ENCODE measurements at regions not wholly inside any gene's neighbourhood (a gene's known extent, or its start where the extent isn't known, plus 50 kb on each side); places are given as distances from the start of the nearest gene placed in this dataset.
A peak's percentile ranks its signal among the peaks of the same experiment; 100 is the strongest.
"Not testable (repeated sequence)": the region's sequence is repeated elsewhere in the genome, so short reads cannot be mapped to it uniquely, and the experiment has no call there.

- FAIRE-seq (no peak), DNase-seq (ENCODE audit: low spot score) (no peak)
Observed at GRCh38 chr12:65725376-65725775, 98.9 kb upstream of the HMGA2 start.

DNA sequence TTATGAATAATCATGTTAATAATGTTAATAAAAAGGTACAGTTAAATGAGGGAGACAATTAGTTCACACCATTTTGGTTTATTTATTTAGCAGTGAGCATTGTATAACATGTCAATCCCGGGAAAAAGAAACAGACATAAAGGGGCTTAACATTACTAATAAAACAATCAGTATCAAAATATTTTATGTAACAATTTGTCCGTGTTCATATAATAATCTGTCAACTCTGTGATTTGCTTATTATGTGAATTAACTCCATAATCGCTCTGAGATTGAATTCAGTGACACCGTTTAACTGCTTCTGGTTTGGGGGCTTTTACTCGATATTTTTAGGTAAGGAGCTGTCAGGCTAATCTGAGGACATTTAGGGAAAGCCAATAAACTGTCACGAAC, 95.8 kb upstream of the HMGA2 start:
- DNase-seq (ENCODE audit: low spot score) = no peak
- no peak for FAIRE-seq

DNA sequence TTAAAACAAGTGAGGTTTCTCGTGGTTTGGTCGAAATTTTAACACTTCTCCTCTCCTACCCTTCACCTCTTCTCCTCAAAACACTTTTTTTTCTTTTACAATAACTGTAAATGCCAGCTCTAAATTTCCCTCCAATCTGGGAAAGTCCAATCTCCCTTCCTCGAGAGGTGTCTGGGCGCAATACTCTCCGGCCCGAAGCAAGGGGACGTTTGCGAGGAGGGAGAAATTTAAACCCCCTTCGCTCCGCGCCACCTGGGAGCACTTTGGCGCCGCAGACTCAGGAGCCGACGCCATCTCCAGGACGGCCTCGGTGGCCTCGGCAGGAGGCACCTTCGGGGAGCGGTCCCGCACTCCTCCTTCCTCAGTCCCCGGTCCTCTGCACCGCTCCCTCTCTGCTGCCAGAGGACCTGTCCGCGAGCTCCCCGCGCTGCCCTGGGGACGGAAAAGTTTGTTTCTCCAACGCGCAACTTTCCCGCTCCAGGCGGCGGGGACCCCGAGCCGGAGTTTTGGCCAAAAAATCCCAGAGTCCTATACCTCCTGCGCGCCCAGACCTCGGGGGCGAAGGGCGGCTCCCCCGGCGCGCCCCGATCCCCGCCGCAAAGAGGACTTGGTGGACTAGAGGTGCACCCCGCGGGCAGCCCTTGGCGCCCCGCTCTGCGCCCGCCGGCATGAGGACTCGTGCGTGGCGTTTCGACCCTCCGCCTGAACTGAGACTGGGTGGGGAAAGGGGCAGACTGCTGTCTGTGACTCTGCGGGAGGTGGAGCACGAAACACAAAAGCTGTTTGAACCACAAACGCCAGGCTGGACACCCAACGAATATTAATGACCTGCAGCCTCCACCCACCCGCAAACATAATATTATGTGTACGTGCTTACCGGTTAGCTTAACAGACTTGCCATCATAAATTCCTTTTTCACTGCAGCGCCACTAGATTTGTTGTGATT, 95.2 kb upstream of the HMGA2 start:
- DNase-seq (ENCODE audit: low spot score) (no peak), FAIRE-seq (no peak)

DNA sequence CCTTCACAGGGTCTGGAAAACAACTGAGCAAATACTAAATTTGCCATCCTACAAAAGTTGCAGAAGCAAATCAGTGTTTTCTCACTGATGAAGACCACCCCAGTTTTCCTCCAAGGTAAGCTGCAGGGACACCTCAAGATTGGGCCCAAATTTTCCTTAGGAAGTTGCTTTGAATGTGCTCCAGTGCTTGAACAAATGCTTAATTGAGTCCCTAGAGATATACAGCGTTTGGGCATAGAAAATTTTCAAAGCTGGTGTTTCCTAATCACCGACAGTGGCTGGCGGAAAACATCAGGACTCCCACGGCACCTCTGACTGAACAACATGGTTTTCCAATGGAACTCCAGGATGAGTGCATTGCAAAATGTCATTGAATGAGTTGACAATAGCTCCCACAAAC, 92.5 kb upstream of the HMGA2 start:
- FAIRE-seq (no peak), DNase-seq (ENCODE audit: low spot score) (no peak)

- not testable (repeated sequence) for FAIRE-seq; DNase-seq (ENCODE audit: low spot score)
Observed at GRCh38 chr12:65733643-65734042, 90.6 kb upstream of the HMGA2 start.

- DNase-seq (ENCODE audit: low spot score) (no peak), FAIRE-seq (no peak)
Observed at GRCh38 chr12:65734226-65734625, 90.1 kb upstream of the HMGA2 start.

DNA sequence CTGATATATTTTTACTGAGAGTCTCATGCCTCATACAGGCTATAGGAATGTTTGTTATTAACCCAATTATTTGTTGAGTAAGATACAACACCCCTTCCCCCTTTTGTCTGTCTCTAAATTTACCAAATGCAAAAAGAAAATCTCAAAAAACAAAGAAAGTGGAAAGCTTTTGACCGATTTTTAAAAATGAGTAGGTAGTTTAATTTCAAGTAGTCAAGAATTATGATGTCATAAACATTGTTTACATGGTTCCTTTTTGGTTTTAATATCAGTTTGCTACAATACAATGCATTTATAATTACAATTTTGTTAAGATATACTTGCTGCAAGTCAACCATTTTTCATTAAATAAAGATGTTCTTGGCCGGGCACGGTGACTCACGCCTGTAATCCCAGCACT, 84.7 kb upstream of the HMGA2 start:
- FAIRE-seq = no peak
- no peak for DNase-seq (ENCODE audit: low spot score)

DNA sequence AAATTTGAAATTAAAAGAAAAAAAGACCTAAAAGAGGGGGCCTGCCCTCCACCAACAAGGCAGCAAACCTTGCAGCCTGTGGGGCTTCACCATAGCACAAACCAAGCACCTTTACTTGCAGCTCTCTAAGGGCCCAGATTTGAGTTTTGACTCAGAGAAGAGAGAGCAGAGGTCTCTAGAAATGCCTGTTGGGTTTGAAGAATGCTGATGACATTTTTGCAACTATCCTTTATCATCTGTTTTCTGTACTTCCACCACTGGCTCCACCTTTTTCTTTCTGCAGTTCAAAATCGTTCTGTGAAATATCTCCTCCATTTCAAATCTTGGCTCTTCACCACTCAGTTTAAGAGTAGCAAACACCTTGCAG, 83.8 kb upstream of the HMGA2 start:
- FAIRE-seq = no peak
- DNase-seq (ENCODE audit: low spot score) = no peak

DNA sequence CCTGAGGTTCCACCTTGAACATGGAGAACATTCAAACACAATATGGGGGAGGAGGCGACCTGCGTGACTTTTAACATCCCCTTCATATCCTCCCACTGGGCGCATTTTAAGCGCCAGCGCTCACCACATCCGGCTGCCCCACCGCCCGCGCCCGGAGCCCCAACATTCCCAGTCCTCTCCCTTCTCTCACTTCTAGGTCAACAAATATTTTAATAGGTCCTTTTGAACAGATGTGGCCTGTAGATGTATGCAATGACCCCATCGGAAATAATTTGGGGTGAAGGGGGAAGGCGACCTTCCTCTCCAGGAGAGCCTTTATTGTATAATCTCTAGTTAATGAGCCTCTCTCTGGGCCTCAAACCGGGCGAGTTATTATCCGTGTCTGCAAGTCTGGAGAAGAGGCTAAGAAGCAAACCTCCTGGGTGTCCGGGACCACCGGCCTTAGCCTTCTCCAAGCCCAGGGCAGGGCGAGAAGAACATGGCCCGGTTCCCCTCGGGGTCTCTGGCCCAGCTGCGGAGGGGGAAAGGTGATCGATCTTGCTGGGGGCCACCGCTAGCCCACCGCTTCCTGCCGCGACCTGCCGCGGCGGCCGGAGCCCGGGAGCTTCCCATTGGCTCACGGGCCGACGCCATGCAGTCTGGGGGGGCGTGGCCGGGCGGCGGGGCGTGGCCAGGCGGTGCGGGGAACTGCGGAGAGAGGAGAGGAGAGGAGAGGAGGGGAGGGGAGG, 83.2 kb upstream of the HMGA2 start:
- peak; percentile 35 for DNase-seq (ENCODE audit: low spot score)
- FAIRE-seq = no peak

DNA sequence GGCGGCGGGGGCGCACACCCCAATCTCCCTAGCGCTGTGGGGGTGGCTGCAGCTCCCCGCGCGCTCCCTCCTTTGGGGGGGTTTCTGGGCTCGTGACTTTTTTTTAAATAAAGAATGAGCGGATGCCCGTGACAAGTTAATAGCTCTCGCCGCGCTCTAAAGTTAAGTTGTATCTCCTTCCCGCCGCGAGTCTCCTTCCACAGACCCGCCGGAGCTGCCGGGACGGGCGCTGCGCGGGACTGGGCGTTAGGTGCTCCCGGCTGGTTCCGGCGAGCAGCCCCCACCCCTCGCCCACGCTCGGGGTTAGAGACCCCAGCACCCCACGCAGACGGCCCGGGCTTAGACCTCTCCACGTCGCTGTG, 82.6 kb upstream of the HMGA2 start:
- FAIRE-seq (no peak), DNase-seq (ENCODE audit: low spot score) (no peak)

GRCh38 chr12:65742018-65743010, 82.0 kb upstream of the HMGA2 start:
- FAIRE-seq (no peak), DNase-seq (ENCODE audit: low spot score) (no peak)

DNA sequence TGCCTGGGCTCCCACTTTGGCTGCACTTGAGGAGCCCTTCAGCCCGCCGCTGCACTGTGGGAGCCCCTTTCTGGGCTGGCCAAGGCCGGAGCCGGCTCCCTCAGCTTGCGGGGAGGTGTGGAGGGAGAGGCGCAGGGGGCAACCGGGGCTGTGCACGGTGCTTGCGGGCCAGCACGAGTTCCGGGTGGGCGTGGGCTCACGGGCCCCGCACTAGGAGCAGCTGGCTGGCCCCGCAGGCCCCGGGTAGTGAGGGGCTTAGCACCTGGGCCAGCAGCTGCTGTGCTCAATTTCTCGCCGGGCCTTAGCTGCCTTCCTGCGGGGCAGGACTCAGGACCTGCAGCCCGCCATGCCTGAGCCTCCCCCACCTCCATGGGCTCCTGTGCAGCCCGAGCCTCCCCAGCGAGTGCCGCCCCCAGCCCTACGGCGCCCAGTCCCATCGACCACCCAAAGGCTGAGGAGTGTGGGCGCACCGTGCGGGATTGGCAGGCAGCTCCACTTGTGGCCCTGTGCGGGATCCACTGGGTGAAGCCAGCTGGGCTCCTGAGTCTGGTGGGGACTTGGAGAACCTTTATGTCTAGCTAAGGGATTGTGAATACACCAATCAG, 79.9 kb upstream of the HMGA2 start:
- FAIRE-seq; DNase-seq (ENCODE audit: low spot score): not testable (repeated sequence)

DNA sequence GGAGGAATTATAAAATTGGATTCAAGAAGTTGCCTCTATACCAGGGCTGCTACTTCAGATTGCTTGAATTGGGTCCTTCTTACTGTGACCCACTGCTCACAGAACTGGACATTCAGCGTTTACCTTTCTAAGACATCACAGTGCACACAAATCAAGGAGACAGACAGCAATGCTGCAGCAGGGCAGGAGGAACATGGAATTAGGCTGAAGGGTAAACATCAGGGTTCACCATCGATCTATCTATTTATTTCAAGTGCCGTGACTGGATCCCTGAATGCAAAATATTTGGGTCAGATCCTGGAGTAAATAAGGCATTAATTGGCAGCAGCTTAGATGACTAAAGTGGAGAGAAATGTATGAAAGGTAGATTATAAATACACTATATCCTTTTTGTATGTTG, 76.9 kb upstream of the HMGA2 start:
- DNase-seq (ENCODE audit: low spot score) (no peak), FAIRE-seq (no peak)

DNA sequence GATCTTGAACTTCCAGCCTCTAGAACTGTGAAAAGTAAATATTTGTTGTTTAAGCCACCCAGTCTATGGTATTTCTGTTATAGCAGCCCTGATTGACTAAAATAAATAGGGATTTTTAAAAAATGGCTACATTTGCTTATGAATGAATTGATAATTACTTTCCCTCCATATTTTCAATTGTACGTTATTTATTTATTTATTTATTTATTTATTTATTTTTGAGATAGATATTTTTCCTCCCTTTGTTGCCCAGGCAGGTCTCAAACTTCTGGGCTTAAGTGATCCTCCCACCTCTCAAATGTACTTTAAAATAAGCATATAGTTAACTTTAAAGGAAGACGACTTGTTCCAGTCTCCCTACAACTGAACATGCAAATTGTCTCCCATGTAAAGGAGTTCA, 76.0 kb upstream of the HMGA2 start:
- FAIRE-seq = no peak
- no peak for DNase-seq (ENCODE audit: low spot score)

DNA sequence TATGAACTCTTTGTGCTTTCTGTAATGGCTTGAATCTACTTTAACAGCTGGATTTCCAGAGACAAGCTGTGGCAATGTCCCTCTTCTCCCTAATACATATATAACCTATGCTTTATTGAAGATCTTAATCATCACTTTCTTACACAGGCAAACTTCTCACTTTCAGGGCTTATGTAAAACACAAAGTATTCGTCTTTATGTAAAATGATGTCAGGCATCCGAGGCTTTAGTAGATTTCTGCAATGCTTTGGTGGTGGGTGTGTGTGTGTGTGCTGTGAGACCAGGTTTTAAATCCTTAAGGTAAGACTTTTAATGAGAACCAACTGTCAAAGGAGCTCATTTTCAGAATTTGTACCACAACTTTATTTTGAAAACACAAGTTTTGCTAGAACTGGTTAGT, 70.0 kb upstream of the HMGA2 start:
- DNase-seq (ENCODE audit: low spot score) (no peak), FAIRE-seq (no peak)

- DNase-seq (ENCODE audit: low spot score) (no peak), FAIRE-seq (no peak)
Observed at GRCh38 chr12:65754744-65755595, 69.3 kb upstream of the HMGA2 start.

DNA sequence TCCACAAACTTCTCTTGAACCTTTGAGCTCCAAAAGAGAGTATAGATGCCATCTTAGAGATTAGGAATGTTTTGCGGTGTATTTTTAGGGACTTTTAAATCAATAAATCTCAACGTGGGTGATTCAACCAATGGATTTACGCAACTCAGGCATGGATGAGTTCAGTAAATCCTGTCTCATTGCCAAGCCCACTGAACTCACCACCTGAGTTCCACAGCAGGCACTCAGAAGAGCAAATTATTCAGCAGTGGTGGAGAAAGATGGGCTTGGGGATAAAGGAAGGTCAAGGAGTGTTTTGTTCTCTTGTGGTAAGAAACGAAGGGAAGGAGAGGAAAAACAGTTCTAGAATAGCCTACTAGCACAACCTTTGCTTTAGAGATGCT, 68.7 kb upstream of the HMGA2 start:
- no peak for DNase-seq (ENCODE audit: low spot score)
- no peak for FAIRE-seq

DNA sequence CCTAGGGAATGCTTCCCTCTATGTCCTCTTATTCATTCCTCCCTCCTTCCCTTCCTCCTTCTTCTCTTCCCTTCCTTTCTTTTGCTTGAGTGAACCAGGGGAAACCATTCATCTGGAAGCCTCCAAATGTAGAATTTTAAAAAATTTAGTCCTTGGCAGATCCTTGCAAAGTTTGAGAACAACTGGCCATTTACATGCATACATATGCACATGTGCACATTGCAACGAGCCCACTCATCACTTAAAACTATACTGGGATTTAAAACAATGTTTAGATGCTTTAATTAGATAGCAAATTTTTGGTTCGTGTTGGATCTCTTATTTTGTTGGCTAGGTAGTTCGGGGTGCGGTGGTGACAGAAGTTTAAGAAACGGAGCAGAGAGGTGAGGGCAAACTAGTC, 68.0 kb upstream of the HMGA2 start:
- DNase-seq (ENCODE audit: low spot score) (no peak), FAIRE-seq (no peak)

DNA sequence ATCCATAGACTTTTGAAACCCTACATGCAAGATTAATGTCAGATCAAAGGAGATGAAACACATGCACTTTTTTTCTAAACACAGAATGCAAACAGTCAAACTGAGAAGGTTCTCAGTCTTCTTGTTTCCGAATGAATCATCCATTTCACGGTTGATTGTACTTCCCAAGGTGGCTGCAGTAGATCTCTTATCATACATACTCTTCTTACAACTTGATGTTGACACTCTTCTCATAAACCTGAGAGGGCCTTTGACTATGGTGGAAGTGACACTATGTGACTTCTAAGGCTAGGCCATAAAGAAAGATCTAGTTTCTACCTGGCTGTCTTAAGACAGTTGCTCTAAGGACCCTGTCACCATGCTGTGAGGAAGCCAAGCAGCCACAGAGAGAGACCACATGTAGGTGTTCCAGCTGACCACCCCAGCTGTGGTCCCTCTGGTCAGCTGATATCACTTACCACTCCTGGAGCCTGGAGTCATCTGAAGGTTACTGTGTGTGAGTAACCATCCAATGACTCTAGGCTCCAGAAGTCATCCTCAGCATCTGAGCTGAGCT, 67.2 kb upstream of the HMGA2 start:
- DNase-seq (ENCODE audit: low spot score) = peak; percentile 80
- FAIRE-seq = peak; percentile 85

GRCh38 chr12:65758401-65758800, 65.9 kb upstream of the HMGA2 start:
- FAIRE-seq = no peak
- DNase-seq (ENCODE audit: low spot score) = no peak

Measured in RCC 7860 (cell line).